Activated naive CD4-positive, alpha-beta T cell treated with Interleukin-2 at 50 U/mL for 16 hours (primary cell): ENCODE measurements at regions not wholly inside any gene's neighbourhood (a gene's known extent, or its start where the extent isn't known, plus 50 kb on each side); places are given as distances from the start of the nearest gene placed in this dataset.
"Not testable (repeated sequence)": the region's sequence is repeated elsewhere in the genome, so short reads cannot be mapped to it uniquely, and the experiment has no call there.

Experiments used
- DNase-seq: peaks from one replicate; pipeline ENCODE4 v3.0.0-alpha.2; 2020

DNA sequence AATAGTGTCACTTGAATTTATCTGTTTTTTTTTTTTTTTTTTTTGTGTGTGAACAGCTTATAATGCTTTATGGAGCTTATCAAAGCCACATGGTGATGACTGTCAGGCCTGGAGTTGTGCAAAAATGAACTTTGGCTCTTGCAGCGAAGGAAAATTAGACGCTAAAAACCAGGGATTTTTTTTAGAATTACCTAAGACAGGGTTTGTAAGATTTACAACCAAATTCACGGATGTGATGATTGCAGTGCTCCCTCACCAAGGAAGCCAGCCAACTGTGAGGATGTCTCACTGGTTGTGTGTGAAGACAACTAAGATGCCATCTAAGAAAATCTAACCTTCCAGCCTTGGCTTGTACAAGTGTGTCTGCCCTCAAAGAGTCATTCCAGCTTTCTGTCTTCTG, 127.1 kb upstream of the SLC4A4 start:
- DNase-seq = no peak

DNA sequence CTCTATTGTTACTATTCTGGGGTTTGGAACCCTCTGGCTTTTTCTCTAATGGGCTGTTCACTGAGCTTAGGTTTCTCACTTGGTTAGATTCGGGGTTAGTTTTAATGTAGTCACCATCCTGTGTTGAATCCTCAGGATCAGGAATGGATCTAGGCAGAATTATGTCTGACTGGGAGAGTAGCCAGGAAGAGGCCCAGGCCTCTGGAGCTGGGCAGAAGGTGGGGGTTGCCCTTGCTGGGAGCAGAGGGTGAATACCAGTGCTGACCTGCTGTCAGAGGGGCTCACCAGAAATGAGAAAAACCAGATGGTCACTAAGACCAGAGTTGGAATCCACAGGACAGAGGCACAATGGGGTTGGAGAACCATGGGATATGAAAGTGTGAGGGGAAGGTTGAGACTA, 126.6 kb upstream of the SLC4A4 start:
- no peak for DNase-seq

DNA sequence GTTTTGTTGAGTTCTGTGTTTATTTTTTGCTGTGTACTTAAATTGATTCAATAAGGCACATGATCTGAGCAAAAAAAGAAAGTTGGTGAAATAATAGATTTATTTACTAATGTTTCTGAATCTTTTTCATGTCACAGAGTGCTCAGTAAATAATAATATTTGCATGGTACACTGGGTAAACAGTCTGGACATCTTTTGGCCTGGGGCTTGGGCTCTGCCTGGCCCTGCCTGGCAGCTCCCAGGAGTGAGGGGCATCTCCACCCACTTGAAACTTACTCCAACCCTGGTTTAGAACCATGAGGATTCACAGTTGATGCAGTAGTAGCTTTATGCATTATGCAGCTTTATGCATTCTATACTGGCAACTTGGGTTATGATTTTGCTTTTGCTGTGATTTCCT, 124.2 kb upstream of the SLC4A4 start:
- DNase-seq = no peak

DNA sequence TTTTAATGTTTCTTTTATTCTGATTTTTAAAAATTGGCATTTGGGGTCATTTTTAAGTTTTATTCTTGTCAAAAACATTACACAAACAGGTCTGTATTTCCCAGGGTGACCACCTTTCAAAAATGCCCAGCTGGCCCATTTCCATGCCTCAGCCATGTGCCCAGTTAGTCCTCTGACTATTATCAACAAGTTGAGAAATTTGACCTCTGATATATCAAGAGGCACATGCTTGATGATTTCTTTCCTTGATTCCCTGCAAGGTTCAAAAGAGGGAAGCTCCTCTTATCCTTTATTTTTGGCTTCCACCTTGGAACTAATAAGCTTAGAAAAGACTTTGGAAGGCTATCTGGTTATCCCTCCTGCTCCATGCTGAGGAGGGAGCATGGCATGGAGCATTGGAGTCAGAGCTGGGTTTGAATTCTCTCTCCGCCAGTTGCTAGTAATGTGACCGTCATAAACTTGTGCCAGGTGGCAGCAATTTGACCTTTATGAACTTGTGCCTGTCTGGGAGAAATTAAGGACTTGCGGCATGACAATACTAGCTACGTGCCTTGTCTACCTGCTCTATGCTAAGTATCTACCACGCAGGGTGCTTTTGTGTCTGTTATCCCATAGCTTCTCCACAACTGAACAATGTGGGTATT, 122.4 kb upstream of the SLC4A4 start:
- DNase-seq = no peak

DNA sequence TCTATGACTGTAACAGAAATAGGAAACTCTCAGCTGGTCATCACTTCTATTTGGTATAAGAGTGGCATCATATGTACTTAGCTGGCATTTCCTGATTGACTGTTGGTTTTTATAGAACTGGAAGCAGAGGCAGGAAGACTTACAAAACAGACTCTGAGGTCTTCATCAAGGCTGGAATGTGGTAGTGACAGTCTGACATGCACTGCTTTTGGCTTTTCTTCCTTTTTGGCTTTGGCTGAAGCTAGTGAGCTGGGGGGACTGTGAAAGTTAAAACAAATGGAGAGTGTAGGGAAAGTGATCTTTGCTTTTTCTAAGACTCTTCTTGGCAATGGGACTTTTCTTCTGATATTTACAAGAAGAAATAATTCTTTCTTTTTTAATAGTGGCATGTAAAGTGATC, 121.1 kb upstream of the SLC4A4 start:
- DNase-seq = no peak

DNA sequence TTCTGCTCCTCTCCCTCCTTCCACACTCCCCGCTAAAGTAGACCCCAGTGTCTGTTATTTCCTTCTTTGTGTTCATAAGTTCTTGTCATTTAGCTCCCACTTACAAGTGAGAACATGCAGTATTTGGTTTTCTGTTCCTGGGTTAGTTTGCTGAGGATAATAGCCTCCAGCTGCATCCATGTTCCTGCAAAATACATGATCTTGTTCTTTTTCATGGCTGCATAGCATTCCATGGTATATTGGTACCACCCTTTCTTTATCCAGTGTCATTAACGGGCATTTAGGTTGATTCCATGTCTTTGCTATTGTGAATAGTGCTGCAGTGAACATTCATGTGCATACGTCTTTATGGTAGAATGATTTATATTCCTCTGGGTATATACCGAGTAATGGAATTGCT, 118.0 kb upstream of the SLC4A4 start:
- not testable (repeated sequence) for DNase-seq

DNA sequence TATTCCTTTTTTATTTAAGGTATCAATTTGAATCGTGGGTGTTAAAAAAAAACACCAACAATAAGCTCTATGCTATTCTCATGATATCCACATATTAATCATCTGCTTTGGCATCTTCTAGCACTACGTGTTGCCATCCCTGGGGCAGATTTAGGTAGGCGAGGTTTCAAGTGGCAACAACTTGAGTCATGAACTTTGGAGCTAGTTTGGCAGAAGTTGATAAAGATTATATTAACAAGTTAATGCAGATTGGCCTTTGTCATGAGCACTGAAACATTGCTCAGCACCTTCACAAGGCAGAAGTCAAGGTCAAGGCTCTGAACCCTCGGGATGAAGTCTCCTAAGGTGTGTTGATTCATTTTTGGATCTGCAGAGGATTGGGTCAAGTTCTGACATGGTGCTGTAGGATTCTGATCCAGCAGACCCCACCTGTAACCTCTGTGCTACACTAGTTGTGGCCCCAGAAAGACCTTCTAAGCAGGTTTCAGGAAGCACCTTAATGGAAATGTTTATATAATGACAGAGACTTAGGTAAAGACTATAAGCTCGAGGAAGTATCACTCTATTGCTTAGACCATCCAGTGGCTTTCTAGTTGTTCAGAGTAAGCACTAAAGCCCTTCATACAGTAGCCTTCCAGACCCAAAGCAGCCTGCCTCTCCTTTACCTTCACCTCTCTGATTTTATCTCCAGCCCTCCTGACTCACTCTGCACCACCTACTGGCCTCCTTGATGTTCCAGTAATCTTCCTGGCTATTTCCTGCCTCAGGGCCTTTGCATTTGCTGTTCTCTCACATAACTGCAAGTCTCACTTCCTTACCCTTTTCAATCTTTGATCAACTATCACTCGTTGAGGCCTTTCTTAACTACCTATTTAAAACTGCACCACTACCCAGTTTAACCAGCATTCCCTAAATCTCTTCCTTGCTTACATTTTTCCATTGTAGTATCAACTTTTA, 117.0 kb upstream of the SLC4A4 start:
- DNase-seq = no peak

DNA sequence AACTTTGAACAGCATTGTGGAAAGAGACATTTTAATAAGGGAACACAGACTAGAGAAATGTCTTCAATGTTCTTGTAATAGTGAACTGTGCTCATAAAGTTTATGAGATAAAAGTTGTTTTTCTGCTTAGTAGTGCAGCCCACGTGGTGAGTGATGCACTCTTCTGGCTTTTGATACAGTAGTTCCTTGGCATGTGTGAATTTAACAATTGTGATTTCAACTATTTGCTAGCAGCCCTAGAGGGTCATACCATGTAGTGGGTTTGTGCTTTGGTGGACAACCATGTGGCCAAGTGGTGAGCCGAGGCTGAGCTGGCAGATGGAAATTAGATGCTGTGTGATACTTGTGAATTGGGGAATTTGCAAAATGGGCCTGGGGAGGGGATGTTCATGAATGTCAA, 116.2 kb upstream of the SLC4A4 start:
- DNase-seq = no peak

DNA sequence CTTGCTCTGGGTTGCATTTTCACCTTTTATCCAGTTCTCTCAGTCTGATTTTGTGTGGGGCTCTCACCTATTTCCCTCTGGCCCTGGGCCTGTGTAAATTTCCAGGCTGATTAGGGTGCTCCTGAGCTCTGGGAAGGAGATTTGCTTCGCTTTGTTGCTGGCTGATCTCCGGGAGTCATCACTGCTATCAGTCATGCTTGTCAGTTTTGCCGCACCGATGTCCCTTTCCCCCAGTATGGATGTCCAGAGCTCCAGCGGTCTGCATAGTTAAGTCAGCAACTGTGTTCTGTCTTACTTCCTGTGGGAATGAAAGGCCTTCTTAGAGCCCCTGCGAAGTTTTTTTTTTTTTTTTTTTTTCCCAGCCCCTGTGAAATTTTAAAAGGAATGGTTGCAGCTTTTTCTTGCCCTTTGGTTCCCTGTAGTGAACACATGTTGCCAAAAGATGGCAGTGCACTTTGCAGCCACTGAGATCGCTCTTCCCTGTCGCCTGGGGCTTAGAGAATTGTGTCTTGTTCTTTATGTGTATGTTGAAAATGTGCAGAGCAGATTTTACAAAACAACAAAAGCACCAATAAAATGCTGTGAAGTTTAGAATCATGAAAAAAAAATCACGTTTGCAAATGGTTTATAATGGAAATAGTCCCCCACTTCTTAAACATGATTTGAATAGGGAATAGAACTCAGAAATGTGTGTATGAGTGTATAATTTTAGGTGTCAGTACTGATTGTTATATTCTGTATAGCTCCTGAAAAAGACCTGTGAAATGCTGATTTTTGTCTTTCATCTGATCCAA, 109.1 kb upstream of the SLC4A4 start:
- DNase-seq = no peak

DNA sequence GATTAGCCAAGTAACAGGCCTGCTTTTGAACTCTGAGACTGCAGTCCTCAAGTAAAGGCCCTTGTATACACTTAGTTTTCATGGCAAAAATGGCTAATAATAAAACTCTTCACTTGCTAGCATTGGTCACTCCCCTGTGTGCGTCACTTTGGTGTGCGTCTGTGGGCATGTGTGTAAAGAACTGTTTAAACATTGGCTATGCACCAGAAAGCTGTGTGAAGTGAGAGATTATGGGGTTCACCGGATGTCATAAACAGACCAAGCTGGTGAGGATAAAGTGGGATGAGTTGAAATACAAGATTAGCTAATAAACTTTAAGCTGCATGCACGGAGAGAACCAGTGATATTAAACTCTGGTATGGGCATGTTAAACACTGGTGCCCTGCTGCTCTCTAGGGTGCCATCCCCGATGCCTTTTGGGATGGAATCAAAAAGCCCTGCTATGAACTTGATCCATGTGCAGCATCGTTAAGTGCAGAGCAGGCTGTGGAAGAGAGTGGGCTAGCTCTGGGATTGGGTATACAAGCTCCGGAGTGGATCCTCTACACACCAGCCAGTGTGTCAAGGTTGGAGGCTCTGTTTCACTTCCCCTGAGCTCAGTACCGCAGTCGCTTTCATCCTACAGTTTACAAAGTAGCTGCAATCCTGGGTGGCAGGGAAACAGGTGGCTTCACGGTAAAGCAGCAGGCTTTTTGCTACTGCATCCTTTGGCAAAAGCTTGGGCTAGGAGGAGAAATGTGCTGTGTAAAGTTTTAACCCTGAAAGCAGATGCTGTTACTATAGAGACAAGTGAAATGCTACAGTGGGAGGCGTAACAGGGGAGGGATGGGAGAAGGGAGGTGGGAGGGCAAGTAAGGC, 108.3 kb upstream of the SLC4A4 start:
- DNase-seq = no peak

DNA sequence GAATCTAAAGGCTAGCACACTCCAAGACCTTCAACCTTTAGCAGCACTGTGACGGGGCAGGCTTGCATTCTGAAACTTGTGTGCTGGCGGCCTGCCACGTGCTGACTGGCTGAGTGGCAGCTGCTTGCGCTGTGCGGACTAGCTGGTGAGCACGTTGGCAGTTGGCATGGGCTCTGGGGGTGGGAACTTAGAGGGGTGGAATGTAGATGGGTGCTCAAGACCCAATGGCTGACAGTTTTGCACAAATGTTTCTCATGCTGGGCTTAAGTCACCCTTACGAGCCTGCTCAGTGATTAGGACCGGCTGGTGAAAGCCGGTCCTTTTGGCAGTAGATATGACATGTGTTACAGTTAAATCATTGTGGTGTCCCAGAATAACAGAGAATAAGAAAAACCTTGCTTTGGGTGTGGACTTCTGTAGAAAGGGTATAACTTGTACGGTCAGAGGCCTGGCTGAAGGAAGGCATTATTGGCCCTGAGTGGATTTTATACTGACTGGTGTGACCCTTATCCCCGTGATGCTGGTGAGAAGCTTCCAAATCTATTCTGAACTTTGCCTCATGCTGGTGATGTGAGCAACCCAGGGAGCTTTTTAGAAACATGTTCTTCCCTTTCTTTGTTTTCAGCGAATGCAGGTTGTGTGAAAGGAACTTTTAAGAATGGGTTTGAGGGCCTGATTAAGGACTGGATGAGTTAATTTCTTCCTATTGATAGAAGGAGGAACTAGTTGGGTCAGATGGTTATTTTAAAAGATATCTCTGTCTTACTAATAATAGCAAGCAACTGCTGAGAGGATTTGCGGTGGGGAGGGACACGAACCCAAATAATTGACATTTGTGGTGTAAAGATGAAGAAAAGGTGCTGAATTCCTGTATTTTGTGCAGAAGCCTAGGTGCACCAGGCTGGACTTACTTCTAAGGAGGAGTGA, 107.4 kb upstream of the SLC4A4 start:
- no peak for DNase-seq

DNA sequence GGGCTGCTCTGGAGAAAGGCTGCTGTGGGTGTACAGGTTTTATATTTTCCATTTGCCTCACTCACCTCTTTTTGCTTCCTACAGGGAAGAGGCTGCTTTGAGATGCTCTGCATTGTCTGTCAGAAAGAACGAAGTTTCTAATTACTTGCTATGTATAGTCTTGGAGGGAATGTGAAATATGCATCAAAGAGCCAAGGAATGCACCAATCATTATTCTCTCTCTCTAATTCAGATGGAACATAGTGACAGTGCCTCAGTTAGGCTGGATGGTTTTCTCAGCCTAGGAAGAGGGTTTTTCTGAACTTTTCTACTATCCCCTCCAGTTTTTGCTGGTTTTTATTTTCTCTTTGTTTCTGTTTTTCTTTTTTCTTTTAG, 106.8 kb upstream of the SLC4A4 start:
- no peak for DNase-seq

DNA sequence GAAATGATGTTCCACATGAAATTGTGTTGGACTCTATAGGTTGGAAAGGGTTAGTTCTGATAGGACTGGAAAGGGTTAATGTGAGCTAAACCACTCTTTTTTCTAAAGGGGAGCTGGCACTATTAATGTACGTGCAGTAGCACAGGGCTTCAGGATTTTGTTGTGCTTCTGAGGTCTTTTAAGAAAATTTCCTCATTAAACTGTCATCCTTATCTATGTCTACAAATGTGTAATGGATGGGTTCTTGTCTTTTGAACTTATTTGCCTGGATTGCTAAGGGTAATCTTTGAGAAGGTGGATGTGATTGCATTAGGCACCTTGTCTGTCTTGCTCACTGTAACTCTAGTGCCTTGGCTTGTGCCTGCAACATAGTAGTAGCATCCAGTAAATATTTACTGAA, 106.0 kb upstream of the SLC4A4 start:
- no peak for DNase-seq

DNA sequence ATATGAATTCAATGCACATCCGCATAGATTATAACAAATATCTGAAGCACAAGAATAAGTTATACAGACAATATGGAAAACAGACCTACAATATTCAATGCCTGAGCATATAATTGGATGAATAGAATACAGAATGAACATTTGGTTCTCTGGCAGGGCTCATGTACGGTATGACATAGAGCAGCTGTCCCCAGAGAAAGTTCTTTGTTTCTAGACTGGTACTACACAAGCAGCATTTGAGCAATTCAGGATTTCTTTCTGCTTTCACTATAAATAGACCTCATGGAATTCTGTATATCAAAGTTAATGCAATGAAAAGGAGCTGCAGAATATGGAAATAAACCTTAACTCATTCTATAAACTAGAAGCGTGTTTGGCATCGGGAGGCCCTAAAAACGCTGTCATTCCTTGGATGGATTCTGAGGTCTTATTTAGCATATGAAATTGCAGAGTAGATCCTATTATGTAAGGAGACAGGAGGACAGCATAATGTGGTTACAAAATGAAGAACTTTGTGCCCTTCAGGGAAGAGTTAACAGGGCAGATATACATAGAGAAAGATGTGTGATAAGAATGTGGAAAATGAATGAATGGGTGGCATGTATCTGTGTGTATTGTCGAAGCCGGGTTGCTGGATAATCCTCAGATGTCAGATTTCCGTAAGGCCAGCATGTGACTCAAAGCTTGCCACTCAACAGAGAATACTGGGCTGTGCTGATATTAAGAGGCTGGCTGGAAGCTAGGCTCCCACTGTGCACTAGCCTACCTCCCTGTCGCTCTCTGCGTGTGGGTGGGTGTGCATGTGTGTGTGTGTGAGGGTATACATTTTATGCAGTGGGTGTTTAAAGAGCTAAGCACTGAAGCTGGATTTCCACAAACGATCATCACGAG, 103.3 kb upstream of the SLC4A4 start:
- no peak for DNase-seq

DNA sequence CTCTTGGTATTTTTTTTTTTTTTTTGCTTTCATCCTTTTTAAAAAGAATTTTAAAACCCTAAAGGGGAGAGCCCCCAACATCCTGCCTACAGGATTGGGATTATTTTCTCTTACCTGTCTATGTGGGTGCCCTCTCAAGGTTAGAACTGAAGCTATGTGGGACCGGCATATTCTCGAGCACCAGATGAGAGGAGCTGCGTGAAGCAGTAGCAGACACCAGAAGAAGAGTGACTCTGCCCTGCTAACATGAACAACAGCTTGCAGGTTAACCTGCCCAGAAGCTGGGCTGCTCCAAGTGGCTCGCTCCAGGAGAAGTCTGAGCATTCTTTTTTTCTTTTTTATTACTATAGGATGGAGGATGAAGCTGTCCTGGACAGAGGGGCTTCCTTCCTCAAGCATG, 102.6 kb upstream of the SLC4A4 start:
- DNase-seq = no peak

DNA sequence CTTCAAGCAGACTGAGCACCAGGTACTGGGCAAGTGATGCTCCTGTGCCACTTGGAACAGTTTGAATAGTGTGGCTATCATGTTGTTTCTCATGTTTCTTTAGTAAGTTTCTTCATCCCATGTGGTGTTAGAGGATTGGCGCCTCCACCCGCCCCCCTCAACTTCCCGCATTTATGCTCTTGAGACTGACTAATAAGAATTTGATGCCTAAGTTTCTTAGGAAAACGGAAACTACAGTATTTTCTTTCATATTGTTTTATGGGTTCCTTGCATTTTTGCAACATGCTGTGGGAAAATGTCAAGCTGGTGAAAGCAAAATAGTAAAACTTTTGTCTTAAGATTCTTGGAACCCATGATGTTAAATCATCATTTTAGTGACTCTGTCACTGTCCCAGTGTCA, 101.2 kb upstream of the SLC4A4 start:
- DNase-seq = no peak

DNA sequence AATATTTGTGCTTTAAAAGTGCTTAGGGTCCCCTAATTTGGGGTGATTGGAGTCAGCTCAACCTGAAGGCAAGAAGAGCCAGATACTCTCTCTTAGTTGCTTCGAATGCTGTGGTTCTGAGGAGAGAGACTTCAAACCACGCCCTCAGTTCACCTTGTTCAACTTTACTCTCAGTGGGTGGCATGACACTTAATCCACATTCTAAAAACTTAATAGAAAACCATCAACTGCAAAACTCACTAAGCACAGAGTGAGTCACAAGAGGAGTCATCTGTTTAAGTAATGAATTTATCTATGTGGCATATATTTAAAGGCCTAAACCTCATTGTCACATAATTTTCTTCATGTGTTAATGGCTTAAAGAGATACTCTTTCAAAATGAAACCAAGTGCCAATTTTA, 99.5 kb upstream of the SLC4A4 start:
- no peak for DNase-seq

DNA sequence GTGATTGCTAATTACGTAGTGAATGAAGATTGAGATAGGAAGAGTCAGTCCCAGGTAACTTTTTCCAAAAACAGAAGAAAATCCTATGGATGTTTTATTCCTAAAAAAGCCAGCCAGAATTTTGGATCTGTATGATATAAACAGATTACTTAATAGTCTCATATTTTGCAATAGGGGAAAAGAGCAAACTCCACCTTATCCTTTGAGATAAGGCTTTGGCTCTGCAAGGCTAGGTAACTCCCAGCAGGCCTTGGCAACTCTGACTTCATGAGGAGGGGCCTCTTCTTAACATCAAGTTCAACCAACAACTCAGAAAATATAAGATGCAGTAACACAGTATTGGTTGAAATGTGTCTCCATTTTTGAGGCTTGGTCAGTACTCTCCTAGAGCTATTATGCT, 98.7 kb upstream of the SLC4A4 start:
- no peak for DNase-seq

DNA sequence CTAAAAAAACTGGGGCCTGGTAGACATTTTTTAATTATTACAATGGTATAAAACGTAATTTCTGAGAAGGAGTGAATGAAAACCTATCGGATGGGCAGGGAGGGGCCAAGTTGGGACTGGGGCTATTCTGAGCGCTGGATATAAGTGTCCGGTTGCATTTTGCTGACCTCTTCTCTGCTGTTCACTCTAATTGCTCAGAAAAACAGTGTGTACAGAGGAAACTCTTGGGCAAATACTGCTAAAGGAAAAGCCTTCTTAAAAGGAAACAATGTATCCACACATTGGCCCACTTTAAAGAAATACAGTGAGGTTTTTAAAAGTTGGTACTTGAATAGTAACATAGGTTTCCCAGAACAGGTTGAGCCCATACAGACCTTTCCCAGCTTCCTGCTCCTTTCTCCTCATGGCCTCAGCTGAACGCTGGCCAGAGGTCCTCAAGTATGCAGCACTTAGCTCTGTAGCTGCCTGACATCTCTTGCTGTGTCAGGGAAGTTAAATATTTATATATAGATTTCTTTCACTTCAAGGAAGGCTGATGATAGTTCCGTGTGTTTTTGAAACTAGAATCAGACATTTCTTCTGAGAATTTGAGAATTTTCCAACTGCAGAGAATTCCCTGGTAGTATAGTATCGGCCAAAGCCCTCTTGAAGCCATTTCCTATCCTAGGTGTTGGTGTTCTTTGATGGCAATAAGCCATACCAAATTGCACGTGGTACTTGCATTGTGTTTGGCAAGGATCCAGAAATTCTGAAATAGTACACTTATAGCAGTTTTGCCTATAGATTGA, 97.1 kb upstream of the SLC4A4 start:
- DNase-seq = no peak
